SU-DHL-6 (cell line): ENCODE measurements at regions not wholly inside any gene's neighbourhood (a gene's known extent, or its start where the extent isn't known, plus 50 kb on each side); places are given as distances from the start of the nearest gene placed in this dataset.

Source experiments
- H2AFZ ChIP-seq: fragments of 200-600 bp; sonication (generic); 2 replicates; pipeline ENCODE4 v1.6.1; 2014; ENCODE audit warnings: low read depth, mild to moderate bottlenecking, moderate library complexity, mixed read lengths, antibody characterized with exemption, low read length; ENCODE audit not compliant: severe bottlenecking
- H3F3A ChIP-seq: fragments of 200-600 bp; shearing (Covaris generic); 2 replicates; pipeline ENCODE4 v1.6.0; 2016; ENCODE audit warnings: antibody characterized with exemption, mild to moderate bottlenecking; ENCODE audit not compliant: insufficient read depth
- H3K27ac ChIP-seq: fragments of 200-600 bp; sonication (generic); 2 replicates; pipeline ENCODE4 v1.5.1; 2016; ENCODE audit warnings: low read depth, mild to moderate bottlenecking, low read length, moderate library complexity, mixed read lengths
- H3K27me3 ChIP-seq: fragments of 200-600 bp; sonication (generic), shearing (Covaris generic); 2 replicates; pipeline ENCODE4 v1.6.0; 2014; ENCODE audit warnings: mild to moderate bottlenecking, low read length
- H3K36me3 ChIP-seq: fragments of 200-600 bp; sonication (generic); 2 replicates; pipeline ENCODE4 v1.6.1; 2014; ENCODE audit warnings: mild to moderate bottlenecking, low read length, mixed read lengths
- H3K4me2 ChIP-seq: fragments of 300-600, 200-600 bp; shearing (Covaris generic), sonication (generic); 2 replicates; pipeline ENCODE4 v1.6.0; 2014; ENCODE audit warnings: low read length, low read depth, mild to moderate bottlenecking; ENCODE audit not compliant: poor library complexity, severe bottlenecking
- H3K4me3 ChIP-seq: fragments of 200-600 bp; sonication (generic); 2 replicates; pipeline ENCODE4 v1.5.1; 2014; ENCODE audit warnings: antibody characterized with exemption, low read length, mild to moderate bottlenecking, mixed read lengths; ENCODE audit not compliant: insufficient read depth, poor library complexity, severe bottlenecking
- H3K79me2 ChIP-seq: fragments of 200-600 bp; sonication (generic); 2 replicates; pipeline ENCODE4 v1.6.1; 2014; ENCODE audit warnings: mild to moderate bottlenecking, low read length, moderate library complexity; ENCODE audit not compliant: insufficient read depth
- H3K9ac ChIP-seq: fragments of 200-600 bp; sonication (generic); 2 replicates; pipeline ENCODE4 v1.7.0; 2014; ENCODE audit warnings: mild to moderate bottlenecking, low read length
- H3K9me2 ChIP-seq: fragments of 200-600 bp; sonication (generic); replicated peaks from 2 replicates; pipeline ENCODE4 v1.6.1; 2014; ENCODE audit warnings: low read length; ENCODE audit not compliant: insufficient read depth
- H3K9me3 ChIP-seq: fragments of 200-600 bp; sonication (generic); 2 replicates; pipeline ENCODE4 v1.6.1; 2014; ENCODE audit warnings: low read length, mixed read lengths; ENCODE audit not compliant: insufficient read depth
- H4K20me1 ChIP-seq: fragments of 200-600 bp; sonication (generic); 2 replicates; pipeline ENCODE4 v1.6.1; 2014; ENCODE audit warnings: low read depth, mild to moderate bottlenecking, antibody characterized with exemption, low read length, moderate library complexity, mixed read lengths
- CTCF ChIP-seq: fragments of 200-600 bp; sonication (generic); IDR thresholded peaks from one replicate; pipeline ENCODE4 v1.5.1; 2017; ENCODE audit warnings: antibody characterized with exemption, mild to moderate bottlenecking, low read length, moderate library complexity; ENCODE audit not compliant: insufficient read depth, poor library complexity, severe bottlenecking
- EZH2phosphoT487 ChIP-seq: fragments of 200-600 bp; sonication (generic), shearing (Covaris generic); conservative IDR thresholded peaks from 2 replicates; pipeline ENCODE4 v1.6.1; 2018; ENCODE audit warnings: mild to moderate bottlenecking, antibody characterized with exemption, low read length, moderate library complexity, mixed read lengths

GRCh38 chr12:92601680-92602079, 101.1 kb upstream of the PLEKHG7 start:
- H3K4me2 ChIP-seq = no peak overlapping the region
- H3K9me2 ChIP-seq = no peaks in the 10 kb centered on the region
- H3K9ac ChIP-seq = no peak overlapping the region
- H3K9me3 ChIP-seq = peaks cover 13% of the 10 kb centered on the region; the same call in 1 of the 2 replicates
- H3F3A ChIP-seq = no peaks in the 10 kb centered on the region
- no peak overlapping the region for H3K27ac ChIP-seq
- H2AFZ ChIP-seq = no peak overlapping the region
- no peaks in the 10 kb centered on the region for H4K20me1 ChIP-seq
- H3K4me3 ChIP-seq = no peak overlapping the region
- no peaks in the 10 kb centered on the region for H3K27me3 ChIP-seq
- no peaks in the 10 kb centered on the region for H3K36me3 ChIP-seq
- TF ChIP-seq EZH2phosphoT487 (no peak), CTCF (no peak)
- H3K79me2 ChIP-seq = no peaks in the 10 kb centered on the region

- Histone ChIP-seq H3K27me3 (no peaks in the 10 kb centered on the region), H3K4me2 (no peak overlapping the region), H3K27ac (no peak overlapping the region), H3K36me3 (no peaks in the 10 kb centered on the region), H3K4me3 (no peak overlapping the region), H4K20me1 (no peaks in the 10 kb centered on the region), H3K9me3 (peaks cover 13% of the 10 kb centered on the region; the same call in 1 of the 2 replicates), H3F3A (no peaks in the 10 kb centered on the region), H2AFZ (no peak overlapping the region), H3K9ac (no peak overlapping the region), H3K79me2 (no peaks in the 10 kb centered on the region), H3K9me2 (no peaks in the 10 kb centered on the region)
- TF ChIP-seq EZH2phosphoT487 (no peak), CTCF (no peak)
These were observed 101.6 kb upstream of the PLEKHG7 start for GRCh38 chr12:92601176-92601575.

- H3K9me2 ChIP-seq = no peaks in the 10 kb centered on the region
- TF ChIP-seq CTCF (no peak), EZH2phosphoT487 (no peak)
- no peak overlapping the region for H3K9ac ChIP-seq
- no peak overlapping the region for H3K27ac ChIP-seq
- no peaks in the 10 kb centered on the region for H3K36me3 ChIP-seq
- no peak overlapping the region for H2AFZ ChIP-seq
- H3K4me2 ChIP-seq = no peak overlapping the region
- no peak overlapping the region for H3K4me3 ChIP-seq
- no peaks in the 10 kb centered on the region for H3K27me3 ChIP-seq
- peaks cover 13% of the 10 kb centered on the region; the same call in 1 of the 2 replicates for H3K9me3 ChIP-seq
- no peaks in the 10 kb centered on the region for H3K79me2 ChIP-seq
- no peaks in the 10 kb centered on the region for H4K20me1 ChIP-seq
- H3F3A ChIP-seq = no peaks in the 10 kb centered on the region
These were observed 102.7 kb upstream of the PLEKHG7 start for GRCh38 chr12:92600052-92600451.
